ENCODE measurements at regions not wholly inside any gene's neighbourhood (a gene's known extent, or its start where the extent isn't known, plus 50 kb on each side); places are given as distances from the start of the nearest gene placed in this dataset.

DNA sequence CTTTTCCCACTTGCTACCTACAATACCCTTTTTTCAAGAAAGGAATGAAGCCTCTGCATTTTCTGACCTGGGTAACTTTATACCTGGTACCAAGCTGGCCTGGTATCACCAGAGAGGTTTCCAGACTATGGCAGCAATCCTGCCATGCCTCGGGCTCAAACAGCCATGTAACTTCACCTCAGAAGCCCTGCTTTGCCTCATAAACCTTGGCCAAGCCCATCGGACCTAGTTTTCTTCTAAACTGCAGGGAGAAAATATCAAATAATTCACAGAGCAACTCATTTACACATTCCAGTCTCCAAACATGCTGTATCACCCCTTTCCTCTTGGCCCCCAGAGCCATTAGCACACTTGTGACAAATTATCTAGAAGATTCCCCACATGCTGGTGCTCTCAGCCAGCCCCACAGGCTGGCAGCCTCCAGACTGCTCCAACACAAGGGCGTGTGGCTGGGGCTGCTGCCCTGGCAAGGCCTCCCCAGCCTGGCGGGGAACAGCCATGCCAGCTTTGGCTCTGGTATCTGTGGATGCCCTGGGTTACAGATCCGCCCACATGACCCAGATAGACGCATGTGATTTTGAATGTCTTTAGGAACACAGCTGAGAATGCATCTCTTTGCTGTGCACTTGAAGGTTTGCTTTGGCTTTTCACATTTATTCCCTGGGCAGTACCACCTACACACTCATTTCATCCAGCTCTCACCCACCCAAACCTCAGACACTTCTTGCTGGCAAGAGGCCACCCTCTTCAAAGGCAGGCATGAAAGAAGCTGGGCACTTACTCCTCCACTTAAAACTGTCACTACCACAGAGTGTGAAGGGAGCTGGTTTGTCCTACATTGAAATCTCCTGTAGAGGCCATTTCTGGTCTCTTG is 70.0 kb upstream of the BCAR3 start:
- no peak for DNase-seq (ENCODE audit: extremely low read depth in 1 of 11, low read depth in 9 of 11, low spot score in 4 of 11)

DNA sequence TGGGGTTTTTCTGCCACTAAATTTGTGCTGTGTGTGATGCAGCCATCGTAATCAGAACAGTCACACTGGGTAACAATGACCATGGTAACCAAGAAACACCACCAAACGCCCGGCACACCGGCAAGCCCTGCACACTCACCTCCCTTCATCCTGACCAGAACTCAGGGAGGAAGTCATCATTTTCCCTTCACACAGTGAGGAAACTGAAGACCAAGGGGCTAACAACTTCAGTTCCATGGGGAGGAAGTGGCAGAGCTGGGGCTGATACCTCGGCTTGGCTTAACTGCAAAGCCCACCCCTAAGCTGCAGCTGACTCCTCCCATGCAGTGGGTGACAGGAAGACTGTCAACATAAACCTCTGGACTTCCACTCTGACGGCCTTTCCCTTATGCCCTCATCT is 69.3 kb upstream of the BCAR3 start:
- no peak for DNase-seq (ENCODE audit: extremely low read depth in 1 of 11, low read depth in 9 of 11, low spot score in 4 of 11)

DNA sequence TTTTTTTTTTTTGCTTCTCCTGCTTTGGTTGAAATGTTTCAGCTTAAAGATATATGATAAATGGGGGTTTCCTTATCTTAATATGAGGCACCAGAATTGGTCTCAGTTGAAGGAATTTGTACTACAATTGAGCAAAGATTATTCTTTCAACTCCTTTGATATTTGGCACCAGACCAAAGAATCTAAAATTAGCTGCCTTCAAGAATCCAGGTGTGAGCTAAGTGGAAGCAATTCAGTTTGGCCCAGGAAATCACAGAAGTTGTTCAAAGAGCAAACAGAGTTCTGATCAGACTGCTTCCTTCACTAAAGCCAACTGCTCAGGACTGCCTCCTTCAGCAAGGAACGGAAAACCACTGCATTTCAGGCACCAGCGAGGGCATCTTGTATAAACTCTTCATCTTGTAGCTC is 68.3 kb upstream of the BCAR3 start:
- DNase-seq (ENCODE audit: extremely low read depth in 1 of 11, low read depth in 9 of 11, low spot score in 4 of 11), result no peak

DNA sequence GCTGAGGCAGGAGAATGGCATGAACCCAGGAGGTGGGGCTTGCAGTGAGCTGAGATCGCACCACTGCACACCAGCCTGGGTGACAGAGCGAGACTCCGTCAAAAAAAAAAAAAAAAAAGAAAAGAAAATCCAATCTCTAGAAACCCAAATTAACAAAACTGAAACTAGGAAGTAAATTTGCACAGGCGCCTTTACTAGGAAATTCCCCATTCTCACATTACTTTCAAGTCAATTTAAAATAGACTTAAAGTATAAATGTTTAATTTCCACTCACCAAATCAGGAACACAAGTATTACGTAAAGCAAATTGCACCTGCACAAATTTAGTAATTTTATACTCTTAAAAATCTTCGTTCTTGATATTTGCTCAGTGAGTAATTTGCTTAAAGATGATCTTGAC is 67.8 kb upstream of the BCAR3 start:
- no peak for DNase-seq (ENCODE audit: extremely low read depth in 1 of 11, low read depth in 9 of 11, low spot score in 4 of 11)

DNA sequence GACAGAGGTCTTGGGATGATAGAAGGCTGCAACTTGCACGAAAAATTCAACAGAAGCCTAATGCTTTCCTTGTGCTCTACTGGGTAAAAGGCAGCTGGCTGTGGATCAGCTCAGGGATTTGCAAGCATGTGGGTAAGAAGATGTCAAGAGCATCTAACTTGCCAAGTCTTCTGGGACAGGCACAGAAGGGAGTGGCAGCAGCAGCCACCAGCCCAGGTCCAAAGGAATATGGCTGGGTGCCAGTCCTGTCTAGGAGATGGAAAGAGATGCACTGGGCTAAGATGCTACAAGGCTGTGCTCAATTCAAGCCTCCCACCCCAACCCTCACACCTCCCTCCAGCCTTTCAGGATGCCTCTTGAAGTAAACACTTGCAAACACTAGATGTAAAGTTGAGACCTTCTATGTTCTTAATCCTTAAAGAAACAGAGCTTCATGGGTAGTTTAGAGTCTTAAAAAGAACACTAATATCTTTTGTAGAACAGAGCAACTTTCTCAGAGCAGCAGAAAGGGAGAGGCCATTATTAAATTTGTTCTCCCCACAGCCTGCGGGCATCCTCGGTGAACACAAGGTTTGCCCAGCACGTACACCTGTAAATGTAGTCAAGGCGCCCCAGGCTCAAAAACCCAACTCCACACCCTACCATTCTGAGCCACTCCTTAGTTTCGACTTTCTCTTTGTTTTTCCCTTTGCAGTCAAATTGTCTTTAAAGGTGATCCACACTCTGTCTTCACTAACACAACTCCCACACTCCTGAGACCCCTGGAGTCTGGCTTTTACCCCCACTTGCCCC is 64.6 kb upstream of the BCAR3 start:
- DNase-seq (ENCODE audit: extremely low read depth in 1 of 11, low read depth in 9 of 11, low spot score in 4 of 11), result no peak

DNA sequence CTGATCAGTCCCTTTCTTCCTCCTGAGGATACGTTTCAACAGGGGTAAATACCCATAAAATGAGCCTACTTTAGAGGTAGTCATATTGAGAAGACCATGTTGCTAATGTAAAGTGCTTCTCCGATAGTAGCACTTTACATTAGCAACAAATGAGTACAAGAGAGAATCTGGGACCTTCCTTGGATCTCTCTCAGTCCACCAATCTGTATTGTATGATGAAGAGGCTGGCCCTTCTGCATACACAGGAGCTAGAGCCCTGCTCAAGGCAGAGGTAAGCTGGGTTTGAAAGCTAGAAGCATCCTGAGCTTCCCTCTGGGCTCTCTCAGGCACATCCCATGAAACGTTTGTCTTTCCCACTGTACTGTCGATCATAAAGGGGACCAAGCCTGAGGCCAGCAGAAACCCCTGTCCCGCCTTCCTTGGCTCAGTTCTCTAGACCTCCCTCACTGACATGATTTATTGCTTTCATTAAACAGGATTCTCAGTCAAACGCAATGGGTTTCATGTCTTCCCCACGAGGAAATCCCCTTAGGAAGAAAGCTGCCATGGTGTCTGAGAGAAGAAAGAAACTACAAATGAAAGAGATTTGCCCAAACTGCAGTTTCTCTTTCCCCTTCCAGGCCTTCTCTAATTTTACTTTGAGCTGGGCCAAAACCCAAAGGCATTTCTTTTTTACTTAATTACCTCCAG is 62.8 kb upstream of the BCAR3 start:
- no peak for DNase-seq (ENCODE audit: extremely low read depth in 1 of 11, low read depth in 9 of 11, low spot score in 4 of 11)

DNA sequence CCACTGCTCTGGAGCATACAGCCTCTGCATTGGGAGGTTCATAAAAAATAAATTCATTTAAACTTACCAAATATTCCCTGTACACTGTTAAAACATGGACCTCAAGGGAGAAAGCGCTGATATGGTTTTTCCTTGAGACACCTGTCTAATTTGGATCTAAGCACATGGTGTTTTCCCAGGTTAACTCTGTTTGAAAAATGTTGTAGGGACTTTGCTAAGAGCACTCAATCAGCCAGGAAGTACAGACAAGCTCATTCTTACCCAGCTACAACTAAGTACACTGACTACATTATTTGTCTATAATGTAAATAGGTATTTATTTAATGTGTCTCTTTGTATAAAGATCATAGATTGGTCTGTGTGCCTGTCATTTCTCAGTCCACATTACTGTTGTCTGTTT is 61.8 kb upstream of the BCAR3 start:
- DNase-seq (ENCODE audit: extremely low read depth in 1 of 11, low read depth in 9 of 11, low spot score in 4 of 11), result no peak

DNA sequence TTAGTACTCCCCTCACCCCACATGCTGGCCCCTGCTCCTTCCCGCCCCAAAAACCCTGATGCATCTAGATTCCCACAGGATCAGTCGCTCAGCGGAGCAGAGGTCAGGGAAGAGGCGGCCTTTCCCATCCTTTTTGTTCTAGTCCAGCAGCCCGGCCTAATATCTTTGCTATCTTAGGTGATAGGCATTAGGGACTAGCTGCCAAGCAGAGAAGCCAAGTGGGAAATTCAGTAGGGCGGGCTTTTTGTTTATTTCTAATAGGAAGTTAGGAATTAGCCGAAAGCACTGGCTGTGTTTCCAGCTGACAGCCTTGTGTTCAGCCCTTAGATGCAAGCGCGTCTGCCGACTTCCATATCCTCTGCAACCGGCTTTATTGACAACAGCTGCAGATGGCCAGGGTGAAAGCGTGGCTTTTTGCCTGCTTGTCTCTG is 59.0 kb upstream of the BCAR3 start:
- no peak for DNase-seq (ENCODE audit: extremely low read depth in 1 of 11, low read depth in 9 of 11, low spot score in 4 of 11)

DNA sequence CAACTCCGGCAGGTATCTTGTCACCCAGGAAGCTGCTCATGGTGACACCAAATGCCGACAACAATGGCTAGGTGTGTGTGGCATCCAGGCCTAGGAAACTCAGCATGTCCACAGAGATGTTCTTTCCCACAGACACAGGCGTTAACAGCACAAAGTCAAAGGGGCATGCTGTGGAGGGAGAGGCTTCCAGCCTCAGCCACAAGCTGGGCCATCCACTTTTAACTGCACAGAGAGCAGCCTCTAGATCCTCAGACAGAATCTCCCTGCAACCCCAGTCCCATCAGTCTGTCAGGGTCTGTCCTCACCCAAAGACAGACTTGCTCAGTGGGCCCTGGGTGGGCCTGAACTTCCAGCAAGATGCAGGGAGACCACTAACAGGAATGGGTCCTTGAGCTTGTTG is 58.5 kb upstream of the BCAR3 start:
- DNase-seq (ENCODE audit: extremely low read depth in 1 of 11, low read depth in 9 of 11, low spot score in 4 of 11), result no peak

DNA sequence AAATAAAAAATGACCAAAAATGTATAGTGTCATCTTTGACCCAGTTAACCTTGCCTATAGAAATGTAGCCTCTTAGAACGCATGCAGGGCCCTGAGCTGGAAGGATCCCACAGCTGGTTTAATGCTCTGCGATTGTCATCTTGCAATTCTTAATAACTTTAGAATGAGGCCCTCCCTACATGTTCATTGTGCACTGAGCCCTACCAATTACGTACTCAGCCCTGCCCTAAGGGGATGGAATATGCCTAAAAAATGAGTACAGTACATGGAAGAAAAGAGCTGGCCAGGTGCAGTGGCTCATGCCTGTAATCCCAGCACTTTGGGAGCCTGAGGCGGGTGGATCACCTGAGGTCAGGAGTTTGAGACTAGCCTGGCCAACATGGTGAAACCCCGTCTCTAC is 57.8 kb upstream of the BCAR3 start:
- DNase-seq (ENCODE audit: extremely low read depth in 1 of 11, low read depth in 9 of 11, low spot score in 4 of 11), result no peak

DNA sequence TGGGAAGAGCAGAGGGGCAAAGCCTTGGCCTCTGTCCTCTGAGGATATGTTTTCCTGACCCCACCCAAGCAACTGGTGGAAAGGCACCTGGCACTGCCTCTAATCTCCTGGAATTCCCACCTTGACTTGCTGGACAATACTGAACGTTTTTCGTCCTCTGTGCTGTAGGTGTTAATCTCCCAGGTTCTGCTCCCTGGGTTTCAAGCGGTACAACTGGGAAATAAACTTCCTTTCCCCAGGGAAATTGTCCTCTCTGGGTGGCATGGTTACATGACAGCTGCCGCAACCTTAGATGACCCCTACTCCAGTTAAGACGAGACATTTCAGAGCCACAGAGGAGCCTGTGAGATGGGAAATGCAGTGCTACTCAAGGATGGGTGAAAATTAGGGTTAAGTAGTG is 57.3 kb upstream of the BCAR3 start:
- no peak for DNase-seq (ENCODE audit: extremely low read depth in 1 of 11, low read depth in 9 of 11, low spot score in 4 of 11)

DNA sequence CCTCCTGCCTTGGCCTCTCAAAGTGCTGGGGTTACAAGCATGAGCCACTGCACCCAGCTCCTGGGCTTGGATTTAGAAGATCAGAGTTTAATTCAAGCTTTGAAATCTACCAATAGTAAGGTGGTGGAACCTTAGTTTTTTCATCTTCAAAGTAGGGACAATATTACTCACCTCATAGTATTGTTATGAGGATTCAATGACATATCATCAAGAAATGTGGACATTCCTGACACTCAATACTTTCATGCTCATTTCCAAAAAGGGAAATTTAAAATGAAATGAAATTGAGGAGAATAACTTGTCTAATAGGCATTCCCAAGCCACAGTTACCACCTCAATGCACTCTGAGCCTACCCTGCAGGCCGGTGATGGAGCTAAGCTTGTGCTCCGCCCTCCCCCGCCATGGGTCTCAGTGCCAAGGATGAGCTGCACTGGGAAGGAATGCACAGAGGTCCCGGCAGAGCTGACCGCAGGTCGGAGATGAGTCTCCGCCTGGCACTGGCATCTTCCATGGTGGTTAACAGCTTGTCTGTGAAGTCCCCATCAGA is 56.5 kb upstream of the BCAR3 start:
- DNase-seq (ENCODE audit: extremely low read depth in 1 of 11, low read depth in 9 of 11, low spot score in 4 of 11), result no peak

DNA sequence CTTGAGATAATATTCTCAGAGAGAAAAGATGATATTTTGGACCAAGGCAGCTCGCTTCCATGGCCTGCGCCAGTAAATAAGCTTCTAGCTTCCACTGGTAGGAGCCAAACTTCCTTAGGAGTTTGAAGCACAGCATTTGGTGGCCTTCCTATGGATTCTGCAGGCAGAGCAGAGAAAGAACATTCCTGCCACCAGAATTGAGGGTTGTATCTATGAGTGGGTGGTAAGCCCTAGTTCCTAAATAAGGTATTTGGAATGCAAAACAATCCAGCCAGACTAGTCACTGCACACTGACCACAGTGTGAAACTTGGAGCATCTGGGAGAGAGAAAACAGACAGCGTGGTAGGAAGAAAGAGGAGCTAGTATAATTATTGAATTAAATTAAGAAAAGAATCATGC is 54.1 kb upstream of the BCAR3 start:
- no peak for DNase-seq (ENCODE audit: extremely low read depth in 1 of 11, low read depth in 9 of 11, low spot score in 4 of 11)

DNA sequence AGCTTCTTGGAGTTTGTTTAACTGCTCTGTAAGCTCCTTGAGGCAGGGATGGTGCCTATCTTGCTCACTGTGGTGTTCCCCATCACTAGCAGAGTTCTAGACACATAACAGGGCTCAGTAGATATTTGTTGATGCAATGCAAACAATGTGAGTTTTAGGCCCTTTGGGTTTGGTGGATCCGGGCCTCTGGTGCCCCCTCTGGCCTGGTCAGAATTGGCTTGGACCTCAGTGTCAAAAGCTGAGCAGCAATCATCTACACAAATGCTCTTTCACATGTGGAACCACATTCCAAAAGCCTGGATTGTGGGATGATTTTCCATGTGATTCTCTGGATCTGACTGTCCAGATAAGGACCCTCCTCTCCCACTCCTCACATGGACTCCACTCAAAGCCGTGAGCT is 53.4 kb upstream of the BCAR3 start:
- DNase-seq (ENCODE audit: extremely low read depth in 1 of 11, low read depth in 9 of 11, low spot score in 4 of 11), result no peak

DNA sequence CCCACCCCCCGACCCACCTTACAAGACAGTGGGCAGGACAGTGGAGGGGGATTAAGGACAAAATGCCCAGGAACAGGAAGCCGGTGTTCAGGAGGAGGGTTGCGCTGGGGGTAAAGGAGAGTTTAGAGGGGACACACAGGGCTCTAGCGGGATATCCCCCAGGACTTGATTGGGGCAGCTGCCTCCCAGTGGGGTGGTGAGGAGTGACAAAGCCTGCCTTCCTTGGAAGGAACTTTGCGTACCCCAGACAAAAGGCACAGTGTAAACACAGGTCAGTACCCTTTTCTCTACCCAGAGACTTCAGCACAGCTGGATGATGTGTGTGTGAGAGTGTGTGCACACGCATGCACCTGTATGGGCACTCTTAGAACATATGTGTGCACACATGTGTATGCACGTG is 51.7 kb upstream of the BCAR3 start:
- DNase-seq (ENCODE audit: extremely low read depth in 1 of 11, low read depth in 9 of 11, low spot score in 4 of 11), result no peak

DNA sequence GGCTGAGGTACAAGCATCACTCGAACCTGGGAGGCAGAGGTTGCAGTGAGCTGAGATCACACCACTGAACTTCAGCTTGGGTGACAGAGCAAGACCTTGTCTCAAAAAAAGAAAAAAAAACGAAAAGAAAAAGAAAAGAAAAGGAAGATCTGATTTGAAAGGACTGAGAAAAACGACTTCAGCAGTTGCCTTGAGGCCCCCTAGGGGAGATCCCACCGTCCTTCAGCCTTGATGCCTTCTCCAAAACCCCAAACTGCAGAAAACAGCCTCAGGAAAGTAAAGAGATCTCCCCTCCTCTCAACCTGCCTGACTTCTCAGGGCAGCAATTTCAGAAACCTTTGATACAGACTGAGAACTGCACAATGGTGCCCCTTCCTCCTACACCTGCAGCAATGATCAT is 50.9 kb upstream of the BCAR3 start:
- no peak for DNase-seq (ENCODE audit: extremely low read depth in 1 of 11, low read depth in 9 of 11, low spot score in 4 of 11)
